HEK293T (cell line): ENCODE measurements at regions not wholly inside any gene's neighbourhood (a gene's known extent, or its start where the extent isn't known, plus 50 kb on each side); places are given as distances from the start of the nearest gene placed in this dataset.

Source experiments
- CTCF ChIA-PET: fragments of 350-600 bp; formaldehyde crosslinking; extraction: SDS; loops from one replicate; lab custom pipeline; 2021; ENCODE audit warnings: antibody characterized with exemption, inconsistent platforms; lab: Yijun Ruan, JAX
- POLR2A ChIA-PET: fragments of 350-600 bp; formaldehyde crosslinking; extraction: SDS; loops from one replicate; lab custom pipeline; 2020; ENCODE audit warnings: antibody characterized with exemption, inconsistent platforms; lab: Yijun Ruan, JAX
- DNase-seq: peaks from one replicate; pipeline ENCODE4 v3.0.0; 2012; ENCODE audit warnings: mixed read lengths; ENCODE audit errors: extremely low spot score
- ARNT ChIP-seq: fragments of 450-650 bp; IDR thresholded peaks from 2 replicates; pipeline ENCODE4 v1.6.1; 2017; ENCODE audit warnings: mild to moderate bottlenecking
- BHLHE40 ChIP-seq: fragments of 450-650 bp; IDR thresholded peaks from 2 replicates; pipeline ENCODE4 v1.6.1; 2016; ENCODE audit warnings: mild to moderate bottlenecking, moderate library complexity, borderline replicate concordance
- CTBP1 ChIP-seq: fragments of 450-650 bp; IDR thresholded peaks from 2 replicates; pipeline ENCODE4 v1.6.1; 2016; ENCODE audit warnings: borderline replicate concordance
- ELF4 ChIP-seq: fragments of 450-650 bp; IDR thresholded peaks from 2 replicates; pipeline ENCODE4 v1.6.1; 2017; ENCODE audit warnings: antibody characterized with exemption
- FOXA1 ChIP-seq: fragments of 450-650 bp; IDR thresholded peaks from 2 replicates; pipeline ENCODE4 v1.6.1; 2016; ENCODE audit warnings: mild to moderate bottlenecking
- FOXK2 ChIP-seq: fragments of 450-650 bp; IDR thresholded peaks from 2 replicates; pipeline ENCODE4 v1.6.1; 2016; ENCODE audit warnings: mild to moderate bottlenecking
- FOXM1 ChIP-seq: fragments of 450-650 bp; IDR thresholded peaks from 2 replicates; pipeline ENCODE4 v1.6.1; 2017; ENCODE audit warnings: mild to moderate bottlenecking, borderline replicate concordance
- HDGF ChIP-seq: fragments of 450-650 bp; IDR thresholded peaks from 2 replicates; pipeline ENCODE4 v1.6.1; 2017; ENCODE audit warnings: antibody characterized with exemption, borderline replicate concordance
- L3MBTL2 ChIP-seq: fragments of 450-650 bp; conservative IDR thresholded peaks from 2 replicates; pipeline ENCODE4 v1.6.1; 2016; ENCODE audit warnings: mild to moderate bottlenecking
- LEF1 ChIP-seq: fragments of 450-650 bp; IDR thresholded peaks from 2 replicates; pipeline ENCODE4 v1.6.1; 2017; ENCODE audit warnings: mild to moderate bottlenecking, borderline replicate concordance
- NFRKB ChIP-seq: fragments of 450-650 bp; IDR thresholded peaks from 2 replicates; pipeline ENCODE4 v1.6.1; 2016; ENCODE audit warnings: mild to moderate bottlenecking, moderate library complexity
- SP1 ChIP-seq: fragments of 450-650 bp; IDR thresholded peaks from 2 replicates; pipeline ENCODE4 v1.6.1; 2017
- SUZ12 ChIP-seq: fragments of 450-650 bp; IDR thresholded peaks from 2 replicates; pipeline ENCODE4 v1.6.1; 2016; ENCODE audit warnings: mild to moderate bottlenecking
- TARDBP ChIP-seq: fragments of 450-650 bp; IDR thresholded peaks from 2 replicates; pipeline ENCODE4 v1.6.1; 2016
- ZNF384 ChIP-seq: fragments of 450-650 bp; IDR thresholded peaks from 2 replicates; pipeline ENCODE4 v1.6.1; 2016
- TF ChIP-seq, protein P1 (sequence below): fragments of 450-650 bp; IDR thresholded peaks from 2 replicates; pipeline ENCODE4 v1.6.1; 2016

DNA sequence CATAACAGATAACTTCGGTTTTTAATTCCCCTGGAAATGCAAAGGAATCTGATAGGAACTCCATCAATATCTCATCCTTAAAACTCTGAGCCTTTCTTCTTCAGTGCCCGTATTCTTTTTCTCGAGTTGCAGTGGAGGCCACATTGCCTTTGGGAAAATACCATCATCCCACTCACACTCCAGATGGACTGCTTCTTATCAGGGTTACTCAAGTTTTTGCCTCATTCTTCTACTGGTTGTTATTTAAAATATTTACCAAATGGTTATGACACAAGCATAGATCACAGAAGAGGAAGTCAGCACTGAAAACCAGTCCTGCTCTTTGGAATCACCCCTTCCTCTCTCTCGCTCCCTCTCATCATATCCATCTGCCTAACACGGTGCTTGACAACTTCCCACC, 1020.5 kb upstream of the SLC10A2 start:
- CTCF ChIA-PET: no interaction called here
- TF ChIP-seq ZNF384 (no peak), SUZ12 (no peak), ELF4 (no peak), HDGF (no peak)

DNA sequence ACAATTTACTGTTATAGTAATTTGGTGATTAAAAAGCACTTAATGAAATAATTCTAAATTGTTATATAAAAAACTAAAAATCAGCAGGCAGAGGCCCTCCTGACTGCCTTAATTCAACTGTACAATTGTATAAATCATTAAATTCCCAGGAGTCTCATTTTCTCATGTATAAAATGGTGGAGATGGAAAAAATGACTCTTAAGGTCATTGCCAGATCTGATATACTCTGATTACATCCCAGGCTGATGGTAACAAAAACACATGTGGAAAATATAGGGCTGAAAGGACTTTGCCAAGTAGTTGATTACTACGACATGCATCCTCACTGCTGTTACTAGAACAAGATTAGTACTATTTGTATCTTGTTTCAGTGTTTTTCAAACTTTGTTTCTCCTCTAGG, 1020.0 kb upstream of the SLC10A2 start:
- no peak for DNase-seq
- POLR2A ChIA-PET: no interaction called here
- CTCF ChIA-PET: no interaction called here
- TF ChIP-seq BHLHE40: no peak
- TF ChIP-seq ELF4: no peak
- TF ChIP-seq FOXM1: no peak
- TF ChIP-seq, protein P1, sequence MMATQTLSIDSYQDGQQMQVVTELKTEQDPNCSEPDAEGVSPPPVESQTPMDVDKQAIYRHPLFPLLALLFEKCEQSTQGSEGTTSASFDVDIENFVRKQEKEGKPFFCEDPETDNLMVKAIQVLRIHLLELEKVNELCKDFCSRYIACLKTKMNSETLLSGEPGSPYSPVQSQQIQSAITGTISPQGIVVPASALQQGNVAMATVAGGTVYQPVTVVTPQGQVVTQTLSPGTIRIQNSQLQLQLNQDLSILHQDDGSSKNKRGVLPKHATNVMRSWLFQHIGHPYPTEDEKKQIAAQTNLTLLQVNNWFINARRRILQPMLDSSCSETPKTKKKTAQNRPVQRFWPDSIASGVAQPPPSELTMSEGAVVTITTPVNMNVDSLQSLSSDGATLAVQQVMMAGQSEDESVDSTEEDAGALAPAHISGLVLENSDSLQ: no peak
- TF ChIP-seq CTBP1: no peak
- TF ChIP-seq SP1: no peak

More for the DNA sequence above, 1020.5 kb upstream of the SLC10A2 start:
- no peak for DNase-seq
- POLR2A ChIA-PET: no interaction called here

DNA sequence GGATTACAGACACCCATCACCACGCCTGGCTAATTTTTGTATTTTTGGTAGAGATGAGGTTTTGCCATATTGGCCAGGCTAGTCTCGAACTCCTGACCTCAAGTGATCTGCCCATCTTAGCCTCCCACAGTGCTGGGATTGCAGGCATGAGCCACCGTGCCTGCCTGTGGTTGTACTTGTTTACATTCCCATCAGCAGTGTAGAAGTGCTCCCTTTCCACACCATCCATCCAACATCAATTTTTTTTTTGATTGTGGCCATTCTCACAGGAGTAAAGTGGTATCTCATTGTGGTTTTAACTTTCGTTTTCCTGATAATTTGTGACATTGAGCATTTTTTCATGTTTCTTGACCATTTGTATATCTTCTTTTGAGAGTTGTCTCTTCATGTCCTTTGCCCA, 1019.4 kb upstream of the SLC10A2 start:
- ChIA-PET POLR2A (no interaction called here), CTCF (no interaction called here)
- TF ChIP-seq FOXA1: no peak
- no peak for TF ChIP-seq ARNT
- TF ChIP-seq NFRKB: no peak
- TF ChIP-seq, protein P1: no peak
- no peak for TF ChIP-seq ELF4
- TF ChIP-seq CTBP1: no peak
- no peak for TF ChIP-seq TARDBP
- TF ChIP-seq BHLHE40: no peak
- no peak for TF ChIP-seq SP1
- TF ChIP-seq ZNF384: no peak
- no peak for TF ChIP-seq LEF1
- no peak for TF ChIP-seq HDGF
- DNase-seq: no peak

DNA sequence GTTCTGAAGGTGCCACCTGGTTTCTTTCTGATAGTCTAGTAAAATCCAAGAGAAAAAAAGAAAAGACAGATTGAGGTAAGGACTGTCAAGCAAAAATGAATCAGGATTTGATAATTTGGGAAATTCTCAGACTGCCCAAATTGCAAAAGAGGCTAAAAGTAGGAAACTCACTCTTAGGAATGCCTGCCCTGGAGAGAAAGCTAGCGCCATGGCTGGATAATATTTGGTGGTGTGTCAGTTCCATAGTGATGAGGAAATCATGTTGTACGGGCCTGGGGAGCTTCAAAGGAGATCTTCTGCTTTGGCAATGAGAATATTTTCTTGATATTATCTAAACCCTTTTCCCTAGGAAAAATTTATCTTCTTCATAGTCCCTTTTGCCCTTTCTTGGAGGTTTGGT, 1008.1 kb upstream of the SLC10A2 start:
- POLR2A ChIA-PET: no interaction called here
- DNase-seq: no peak
- CTCF ChIA-PET: no interaction called here
- TF ChIP-seq CTBP1: no peak
- TF ChIP-seq FOXK2: no peak
- no peak for TF ChIP-seq L3MBTL2
- no peak for TF ChIP-seq SP1
- no peak for TF ChIP-seq ELF4
- no peak for TF ChIP-seq HDGF
- TF ChIP-seq BHLHE40: no peak
- TF ChIP-seq, protein P1: no peak
- TF ChIP-seq ARNT: no peak
- TF ChIP-seq ZNF384: no peak
- no peak for TF ChIP-seq LEF1
- no peak for TF ChIP-seq SUZ12
- no peak for TF ChIP-seq FOXM1
- TF ChIP-seq NFRKB: no peak
- TF ChIP-seq TARDBP: no peak
- TF ChIP-seq FOXA1: no peak

DNA sequence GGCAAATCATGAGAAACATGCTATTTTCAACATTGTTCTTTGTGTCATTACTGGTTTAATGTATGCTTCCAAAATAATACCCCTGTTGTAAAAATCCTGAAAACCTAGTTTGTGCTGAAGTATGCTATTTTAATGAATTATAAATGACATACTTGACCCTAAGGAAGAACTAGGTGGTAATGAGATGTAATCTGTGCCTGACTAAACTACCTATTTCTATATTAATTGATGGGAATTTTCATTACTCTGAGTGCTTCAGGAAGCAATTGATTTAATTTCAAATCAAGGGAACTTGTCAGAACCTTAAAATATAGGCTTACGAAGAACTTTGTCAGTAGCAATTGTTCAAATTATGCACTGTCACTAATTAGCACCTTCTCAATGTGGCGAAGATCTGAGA, 1005.6 kb upstream of the SLC10A2 start:
- no peak for DNase-seq
- no peak for TF ChIP-seq CTBP1
- no peak for TF ChIP-seq FOXA1
- no peak for TF ChIP-seq SUZ12
- no peak for TF ChIP-seq FOXM1
- TF ChIP-seq BHLHE40: no peak
- no peak for TF ChIP-seq ARNT
- TF ChIP-seq SP1: no peak
- TF ChIP-seq LEF1: no peak
- TF ChIP-seq ZNF384: no peak
- TF ChIP-seq TARDBP: no peak
- TF ChIP-seq, protein P1: no peak
- TF ChIP-seq HDGF: no peak
- TF ChIP-seq FOXK2: no peak
- TF ChIP-seq ELF4: no peak
- TF ChIP-seq NFRKB: no peak
- no peak for TF ChIP-seq L3MBTL2
- ChIA-PET CTCF (no interaction called here), POLR2A (no interaction called here)

DNA sequence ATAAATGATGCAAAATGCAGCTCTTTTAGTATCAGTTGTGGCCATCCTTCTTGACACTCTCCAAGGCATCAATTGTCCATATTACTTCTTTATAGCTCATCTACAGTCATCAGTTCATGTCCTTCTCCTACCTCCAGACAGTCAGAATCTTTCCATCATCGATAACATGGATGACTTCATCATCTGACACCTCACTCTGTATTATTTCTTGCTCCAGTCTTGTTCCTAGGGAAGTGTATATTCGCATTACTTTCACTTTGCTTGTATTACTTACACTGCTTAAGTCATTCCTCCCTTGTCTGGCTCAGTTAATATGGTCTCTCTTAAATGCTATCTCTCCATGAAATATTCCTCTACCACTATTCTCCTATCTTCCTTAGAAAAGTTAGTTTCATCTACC, 999.1 kb upstream of the SLC10A2 start:
- POLR2A ChIA-PET: no interaction called here
- CTCF ChIA-PET: no interaction called here
- DNase-seq: no peak
- TF ChIP-seq FOXK2 (no peak), NFRKB (no peak), FOXM1 (no peak), L3MBTL2 (no peak), TARDBP (no peak), LEF1 (no peak), FOXA1 (no peak), HDGF (no peak), ELF4 (no peak), ARNT (no peak), BHLHE40 (no peak), SUZ12 (no peak), CTBP1 (no peak), SP1 (no peak), ZNF384 (no peak)
- TF ChIP-seq, protein P1: no peak
